ENCODE measurements at regions not wholly inside any gene's neighbourhood (a gene's known extent, or its start where the extent isn't known, plus 50 kb on each side); places are given as distances from the start of the nearest gene placed in this dataset.

- TF ChIP-seq CTCF (IDR thresholded peaks at IDR 0.05; ENCODE audit: insufficient read depth, low read length, poor library complexity, severe bottlenecking): no peak
- DNase-seq (ENCODE audit: extremely low read depth, insufficient read length): no peak
- Histone ChIP-seq H3K36me3 (ENCODE audit: control insufficient read depth, insufficient read depth, low read length) (no peaks in the 10 kb centered on the region), H3K27me3 (replicated peaks; ENCODE audit: control insufficient read depth, insufficient read depth, low read length) (peaks cover 3% of the 10 kb centered on the region), H3K4me3 (replicated peaks; ENCODE audit: low read depth, low read length) (no peak overlapping the region)
These were observed 176.2 kb downstream of the BUD13 start for GRCh38 chr11:116596346-116597260.

- Histone ChIP-seq H3K4me3 (replicated peaks; ENCODE audit: low read depth, low read length) (no peak overlapping the region), H3K36me3 (ENCODE audit: control insufficient read depth, insufficient read depth, low read length) (no peaks in the 10 kb centered on the region), H3K27me3 (replicated peaks; ENCODE audit: control insufficient read depth, insufficient read depth, low read length) (peaks cover 3% of the 10 kb centered on the region)
- DNase-seq (ENCODE audit: extremely low read depth, insufficient read length): no peak
- TF ChIP-seq CTCF (IDR thresholded peaks at IDR 0.05; ENCODE audit: insufficient read depth, low read length, poor library complexity, severe bottlenecking): no peak
These were observed 177.4 kb downstream of the BUD13 start for GRCh38 chr11:116595305-116595880.

- DNase-seq (ENCODE audit: extremely low read depth, insufficient read length): no peak
- no peak overlapping the region for H3K4me3 ChIP-seq (replicated peaks; ENCODE audit: low read depth, low read length)
- H3K36me3 ChIP-seq (ENCODE audit: control insufficient read depth, insufficient read depth, low read length): no peaks in the 10 kb centered on the region
- no peaks in the 10 kb centered on the region; the same call in none of the 2 replicates for H3K27me3 ChIP-seq (replicated peaks; ENCODE audit: control insufficient read depth, insufficient read depth, low read length)
- no peak for TF ChIP-seq CTCF (IDR thresholded peaks at IDR 0.05; ENCODE audit: insufficient read depth, low read length, poor library complexity, severe bottlenecking)
These were observed 181.8 kb downstream of the BUD13 start for GRCh38 chr11:116590844-116591570.

GRCh38 chr11:116589402-116589801 lies 183.4 kb downstream of the BUD13 start:
- H3K4me3 ChIP-seq (replicated peaks; ENCODE audit: low read depth, low read length): no peak overlapping the region
- no peak for TF ChIP-seq CTCF (IDR thresholded peaks at IDR 0.05; ENCODE audit: insufficient read depth, low read length, poor library complexity, severe bottlenecking)
- DNase-seq (ENCODE audit: extremely low read depth, insufficient read length): no peak
- H3K36me3 ChIP-seq (ENCODE audit: control insufficient read depth, insufficient read depth, low read length): no peaks in the 10 kb centered on the region
- peaks cover 1% of the 10 kb centered on the region for H3K27me3 ChIP-seq (replicated peaks; ENCODE audit: control insufficient read depth, insufficient read depth, low read length)

- Histone ChIP-seq H3K4me3 (replicated peaks; ENCODE audit: low read depth, low read length) (no peak overlapping the region), H3K27me3 (replicated peaks; ENCODE audit: control insufficient read depth, insufficient read depth, low read length) (peaks cover 1% of the 10 kb centered on the region; the same call in 1 of the 2 replicates), H3K36me3 (ENCODE audit: control insufficient read depth, insufficient read depth, low read length) (no peaks in the 10 kb centered on the region)
- DNase-seq (ENCODE audit: extremely low read depth, insufficient read length): no peak
- no peak for TF ChIP-seq CTCF (IDR thresholded peaks at IDR 0.05; ENCODE audit: insufficient read depth, low read length, poor library complexity, severe bottlenecking)
These were observed 186.4 kb downstream of the BUD13 start for GRCh38 chr11:116586392-116586791.
